Epidermal melanocyte (primary cell): ENCODE measurements at regions not wholly inside any gene's neighbourhood (a gene's known extent, or its start where the extent isn't known, plus 50 kb on each side); places are given as distances from the start of the nearest gene placed in this dataset.
"Not testable (repeated sequence)": the region's sequence is repeated elsewhere in the genome, so short reads cannot be mapped to it uniquely, and the experiment has no call there.

ENCODE experiments used
- DNase-seq: peaks from one replicate; pipeline ENCODE4 v3.0.0; 2011; ENCODE audit warnings: low spot score; ENCODE audit not compliant: insufficient read length

- DNase-seq = no peak
Measured at GRCh38 chr4:24368801-24369200, 215.6 kb downstream of the DHX15 start.

GRCh38 chr4:24364852-24365251, 219.5 kb downstream of the DHX15 start:
- no peak for DNase-seq

GRCh38 chr4:24364249-24364648, 220.1 kb downstream of the DHX15 start:
- no peak for DNase-seq

GRCh38 chr4:24363751-24364150, 220.6 kb downstream of the DHX15 start:
- DNase-seq = no peak

DNA sequence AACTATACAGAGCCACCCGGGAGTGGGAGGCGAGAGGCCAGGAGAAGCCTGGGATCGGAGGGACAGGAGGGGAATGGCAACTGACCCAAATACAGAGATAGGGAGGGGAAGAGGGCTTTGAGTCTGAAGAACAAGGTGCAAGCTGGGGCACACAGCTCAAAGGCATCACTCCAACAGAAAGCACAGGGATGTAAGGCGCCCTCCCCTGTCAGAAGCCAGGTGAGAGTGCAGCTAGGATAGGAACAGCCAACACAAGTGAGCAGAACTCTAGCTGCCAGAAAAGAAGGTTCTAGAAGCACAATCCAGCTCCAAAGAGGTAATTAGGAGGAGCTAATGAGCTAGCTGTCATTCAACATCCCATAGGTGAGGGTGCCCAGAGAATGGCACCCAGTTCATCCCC, 232.2 kb downstream of the DHX15 start:
- DNase-seq = no peak

DNA sequence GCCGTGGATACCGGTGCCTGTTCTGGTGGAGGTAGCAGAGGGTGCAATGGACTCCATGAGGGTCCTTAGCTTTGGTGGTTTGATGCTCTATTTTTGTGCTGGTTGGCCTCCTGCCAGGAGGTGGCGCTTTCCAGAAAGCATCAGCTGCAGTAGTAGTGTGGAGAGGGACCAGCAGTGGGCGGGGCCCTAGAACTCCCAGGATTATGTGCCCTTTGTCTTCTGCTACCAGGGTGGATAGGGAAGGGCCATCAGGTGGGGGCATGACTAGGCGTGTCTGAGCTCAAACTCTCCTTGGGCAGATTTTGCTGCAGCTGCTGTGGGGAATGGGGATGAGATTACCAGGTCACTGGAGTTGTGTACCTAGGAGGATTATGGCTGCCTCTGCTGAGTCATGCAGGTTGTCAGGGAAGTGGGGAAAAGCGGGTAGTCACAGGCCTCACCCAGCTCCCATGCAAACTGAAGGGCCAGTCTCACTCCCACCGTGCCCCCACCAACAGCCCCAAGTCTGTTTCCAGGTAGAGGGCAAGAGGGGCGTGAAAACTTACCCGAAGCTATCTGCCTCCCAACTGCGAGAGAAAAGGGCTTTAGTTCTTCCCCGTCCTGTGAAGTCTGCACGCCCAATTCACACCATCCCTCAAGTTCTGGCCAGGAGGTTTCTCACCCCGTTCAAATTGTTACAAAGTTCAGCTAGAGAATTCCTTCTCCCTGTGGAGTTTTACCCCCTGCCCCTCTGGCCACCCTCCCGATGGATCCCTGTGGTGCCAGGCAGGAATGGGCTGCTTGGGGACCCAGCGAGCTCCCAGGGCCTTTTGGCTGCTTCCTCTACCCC, 235.0 kb downstream of the DHX15 start:
- not testable (repeated sequence) for DNase-seq

GRCh38 chr4:24339260-24339659, 245.1 kb downstream of the DHX15 start:
- no peak for DNase-seq

DNA sequence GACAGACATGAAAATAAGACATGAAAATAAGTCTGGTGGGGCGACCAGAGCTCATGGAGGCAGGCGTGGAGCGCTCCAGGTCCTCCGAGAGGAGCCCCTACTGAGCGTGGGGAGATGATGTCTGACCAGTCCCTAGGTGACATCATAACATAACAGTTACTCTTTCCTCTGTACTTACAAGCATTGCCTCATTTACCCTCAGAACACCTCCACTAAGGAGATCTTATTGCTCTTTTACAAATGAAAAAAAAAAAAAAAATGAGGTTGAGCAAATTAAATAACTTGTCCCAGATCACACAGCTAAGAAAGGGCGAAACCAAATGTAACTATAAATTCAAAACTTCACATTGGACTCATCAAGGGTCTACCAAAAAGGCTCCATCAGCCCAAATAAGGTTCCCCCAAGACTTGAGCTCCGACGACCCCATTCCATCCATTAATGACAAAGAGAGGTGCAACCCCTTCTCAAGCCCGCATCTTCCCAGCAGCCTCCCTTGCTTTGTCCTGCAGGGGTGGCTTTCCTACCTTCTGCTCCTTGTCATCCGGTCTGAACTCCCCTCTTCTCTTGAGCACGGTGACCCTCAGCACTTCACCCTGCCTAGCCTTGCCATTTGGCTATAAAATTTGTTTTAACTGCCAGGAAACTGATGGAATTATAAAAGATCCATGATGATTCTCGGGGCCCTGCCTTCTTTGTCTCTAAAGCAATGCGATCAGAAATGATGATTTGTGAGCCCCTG, 246.7 kb downstream of the DHX15 start:
- DNase-seq = no peak

GRCh38 chr4:24335616-24336015, 248.7 kb downstream of the DHX15 start:
- DNase-seq = no peak

- DNase-seq = no peak
Measured at GRCh38 chr4:24334906-24335305, 249.4 kb downstream of the DHX15 start.

DNA sequence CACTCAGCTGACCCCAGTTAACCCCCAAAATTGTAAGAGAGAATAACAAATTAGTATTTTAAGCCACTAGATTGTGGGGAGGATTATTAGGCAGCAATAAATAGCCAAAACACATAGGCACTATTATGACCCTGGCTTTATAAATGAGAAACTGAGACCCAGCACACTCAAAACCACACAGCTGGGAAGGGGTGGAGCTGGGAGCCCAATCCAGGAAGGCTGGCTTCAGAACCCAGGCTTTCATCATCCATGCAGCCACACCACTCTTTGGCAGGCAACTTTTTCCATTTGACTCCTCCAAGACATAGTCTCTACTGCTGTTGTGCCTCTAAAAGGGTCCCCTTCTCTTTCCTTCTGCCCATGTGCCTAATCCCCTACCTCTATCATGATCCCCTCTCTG, 253.8 kb downstream of the DHX15 start:
- DNase-seq = no peak

- no peak for DNase-seq
Measured at GRCh38 chr4:24330172-24330571, 254.2 kb downstream of the DHX15 start.

DNA sequence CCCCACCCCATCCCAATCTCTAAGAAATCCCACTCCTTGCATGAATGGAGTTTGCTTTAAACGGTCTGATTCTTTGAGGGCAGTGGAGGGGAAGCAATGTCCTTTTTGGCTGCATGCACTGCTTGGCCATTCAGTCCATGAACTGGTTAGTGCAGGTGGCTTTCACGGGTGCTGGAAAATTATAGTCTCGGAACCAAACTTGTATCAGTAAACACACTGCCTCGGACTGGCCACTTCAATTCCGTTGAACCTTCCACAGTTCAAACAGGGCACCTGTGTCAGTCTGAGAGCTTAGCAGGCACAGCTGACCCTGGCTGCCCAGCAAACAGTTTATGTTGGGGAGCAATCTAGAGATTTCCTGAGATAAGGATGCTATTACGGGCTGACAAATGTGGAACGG, 255.6 kb downstream of the DHX15 start:
- DNase-seq = no peak

- no peak for DNase-seq
Measured at GRCh38 chr4:24328310-24328709, 256.0 kb downstream of the DHX15 start.

DNA sequence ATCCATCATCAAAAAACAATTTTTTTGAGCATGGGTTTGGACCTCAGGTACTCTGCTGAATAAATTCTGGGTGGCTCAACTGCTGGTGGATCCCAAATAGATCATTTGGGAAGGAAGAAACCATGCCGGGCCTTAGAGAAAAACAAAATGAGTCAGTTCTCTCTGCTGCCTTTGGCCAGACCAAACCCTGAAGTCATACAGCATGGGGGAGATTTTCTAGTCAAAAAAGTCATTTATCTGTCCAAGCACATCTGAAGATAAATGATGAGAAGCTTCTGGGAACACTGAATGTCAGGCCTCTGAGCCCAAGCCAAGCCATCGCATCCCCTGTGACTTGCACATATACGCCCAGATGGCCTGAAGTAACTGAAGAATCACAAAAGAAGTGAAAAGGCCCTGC, 261.4 kb downstream of the DHX15 start:
- no peak for DNase-seq

- DNase-seq = no peak
Measured at GRCh38 chr4:24322511-24322910, 261.8 kb downstream of the DHX15 start.

- DNase-seq = no peak
Measured at GRCh38 chr4:24321616-24322015, 262.7 kb downstream of the DHX15 start.

- DNase-seq = no peak
Measured at GRCh38 chr4:24321131-24321530, 263.2 kb downstream of the DHX15 start.

GRCh38 chr4:24319387-24319786, 265.0 kb downstream of the DHX15 start:
- DNase-seq = no peak

DNA sequence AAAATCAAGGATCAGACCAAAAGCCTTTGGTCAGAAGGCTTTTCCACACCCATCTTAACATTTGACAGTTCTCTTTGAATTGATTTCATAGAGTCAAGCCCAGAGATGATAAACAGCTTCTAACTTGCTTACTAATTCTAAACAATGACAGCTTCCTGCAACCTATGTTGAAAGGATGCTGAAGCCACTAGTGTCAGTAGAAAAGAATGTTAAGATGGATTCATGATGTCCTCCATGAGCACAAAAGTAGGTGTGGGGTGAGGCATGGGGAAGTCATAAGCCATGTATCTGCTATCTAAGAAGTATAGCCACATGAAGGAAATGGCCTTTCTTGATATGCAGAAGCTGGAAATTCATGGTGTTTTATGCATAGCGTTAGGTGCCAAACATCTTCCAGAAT, 269.3 kb downstream of the DHX15 start:
- no peak for DNase-seq

DNA sequence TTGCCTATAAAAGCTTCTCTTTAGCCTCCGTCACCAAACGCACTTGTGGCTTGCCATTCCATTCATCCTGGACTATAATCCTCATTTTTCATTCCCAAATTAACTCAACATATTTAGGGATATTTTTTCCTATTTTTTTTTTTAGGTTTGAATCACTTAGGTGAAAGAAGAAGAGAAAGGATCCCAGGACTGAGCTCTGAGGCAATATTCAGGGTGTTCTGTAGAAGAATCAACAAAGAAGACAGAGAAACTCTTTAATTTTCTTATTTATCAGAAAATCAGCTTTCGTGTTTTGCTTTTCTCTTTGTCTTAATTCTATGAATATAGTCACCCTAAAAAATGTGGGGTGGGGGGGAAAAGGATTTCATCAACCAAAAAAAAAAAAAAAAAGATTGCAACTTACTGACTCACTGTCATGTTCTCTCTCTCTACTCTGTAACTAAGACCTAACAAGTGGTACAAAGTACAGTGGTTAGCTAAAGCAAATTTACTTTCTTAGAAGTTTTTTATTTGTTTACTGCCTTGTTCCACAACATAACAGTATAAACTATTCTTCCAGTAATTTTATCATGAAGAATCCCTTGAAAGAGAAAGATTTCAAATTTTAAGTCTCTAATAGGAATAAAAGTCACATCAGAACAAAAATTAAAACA, 272.0 kb downstream of the DHX15 start:
- no peak for DNase-seq

- no peak for DNase-seq
Measured at GRCh38 chr4:24303926-24304325, 280.4 kb downstream of the DHX15 start.
